NCI-H2029 treated with DMSO at 0.1 percent for 48 hours (cell line): ENCODE measurements at regions not wholly inside any gene's neighbourhood (a gene's known extent, or its start where the extent isn't known, plus 50 kb on each side); places are given as distances from the start of the nearest gene placed in this dataset.
"Not testable (repeated sequence)": the region's sequence is repeated elsewhere in the genome, so short reads cannot be mapped to it uniquely, and the experiment has no call there.

Experiments
- DNase-seq: peaks from one replicate; lab custom pipeline; 2025; lab: John Stamatoyannopoulos, UW

GRCh38 chr9:135296735-135297455, 182.7 kb upstream of the PPP1R26 start:
- no peak for DNase-seq

GRCh38 chr9:135297456-135298075, 182.0 kb upstream of the PPP1R26 start:
- DNase-seq, result no peak

GRCh38 chr9:135299239-135299590, 180.4 kb upstream of the PPP1R26 start:
- no peak for DNase-seq

GRCh38 chr9:135299651-135300345, 179.8 kb upstream of the PPP1R26 start:
- DNase-seq, result no peak

- DNase-seq, result no peak
Measured at GRCh38 chr9:135300346-135301141, 179.0 kb upstream of the PPP1R26 start.

- no peak for DNase-seq
Measured at GRCh38 chr9:135301271-135302263, 178.0 kb upstream of the PPP1R26 start.

- DNase-seq, result no peak
Measured at GRCh38 chr9:135302329-135303279, 177.0 kb upstream of the PPP1R26 start.

- DNase-seq, result no peak
Measured at GRCh38 chr9:135303280-135303647, 176.3 kb upstream of the PPP1R26 start.

GRCh38 chr9:135303865-135304499, 175.6 kb upstream of the PPP1R26 start:
- DNase-seq, result no peak

GRCh38 chr9:135304886-135305285, 174.7 kb upstream of the PPP1R26 start:
- DNase-seq, result no peak

- no peak for DNase-seq
Measured at GRCh38 chr9:135305546-135306180, 173.9 kb upstream of the PPP1R26 start.

- no peak for DNase-seq
Measured at GRCh38 chr9:135306699-135307098, 172.9 kb upstream of the PPP1R26 start.

GRCh38 chr9:135307300-135307699, 172.3 kb upstream of the PPP1R26 start:
- no peak for DNase-seq

GRCh38 chr9:135307919-135308318, 171.7 kb upstream of the PPP1R26 start:
- DNase-seq, result not testable (repeated sequence)

GRCh38 chr9:135308821-135309762, 170.5 kb upstream of the PPP1R26 start:
- DNase-seq, result no peak

- no peak for DNase-seq
Measured at GRCh38 chr9:135309763-135310125, 169.8 kb upstream of the PPP1R26 start.

GRCh38 chr9:135310134-135310533, 169.4 kb upstream of the PPP1R26 start:
- no peak for DNase-seq

- DNase-seq, result no peak
Measured at GRCh38 chr9:135315572-135315971, 164.0 kb upstream of the PPP1R26 start.
